ENCODE measurements at regions not wholly inside any gene's neighbourhood (a gene's known extent, or its start where the extent isn't known, plus 50 kb on each side); places are given as distances from the start of the nearest gene placed in this dataset.

DNA sequence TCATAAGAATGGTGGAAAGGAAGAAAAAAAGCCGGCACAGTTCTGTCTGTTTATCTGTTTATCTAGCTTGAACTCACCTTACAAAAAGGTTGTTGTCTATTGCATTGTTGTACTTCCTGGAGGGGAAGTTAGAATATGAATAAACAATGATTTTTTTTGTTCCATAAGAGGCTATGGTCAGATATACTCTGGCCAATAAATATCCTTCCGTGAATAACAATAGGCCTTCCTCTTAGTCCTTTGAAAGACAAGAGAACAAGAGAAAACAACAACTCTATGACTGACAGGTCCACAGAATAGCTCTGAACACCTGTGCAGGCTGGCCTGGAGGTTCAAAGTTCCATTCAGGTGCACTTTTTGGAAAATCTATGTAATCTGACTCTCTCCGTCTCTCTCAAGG, 192.8 kb upstream of the KRR1 start:
- TF ChIP-seq, protein P1, sequence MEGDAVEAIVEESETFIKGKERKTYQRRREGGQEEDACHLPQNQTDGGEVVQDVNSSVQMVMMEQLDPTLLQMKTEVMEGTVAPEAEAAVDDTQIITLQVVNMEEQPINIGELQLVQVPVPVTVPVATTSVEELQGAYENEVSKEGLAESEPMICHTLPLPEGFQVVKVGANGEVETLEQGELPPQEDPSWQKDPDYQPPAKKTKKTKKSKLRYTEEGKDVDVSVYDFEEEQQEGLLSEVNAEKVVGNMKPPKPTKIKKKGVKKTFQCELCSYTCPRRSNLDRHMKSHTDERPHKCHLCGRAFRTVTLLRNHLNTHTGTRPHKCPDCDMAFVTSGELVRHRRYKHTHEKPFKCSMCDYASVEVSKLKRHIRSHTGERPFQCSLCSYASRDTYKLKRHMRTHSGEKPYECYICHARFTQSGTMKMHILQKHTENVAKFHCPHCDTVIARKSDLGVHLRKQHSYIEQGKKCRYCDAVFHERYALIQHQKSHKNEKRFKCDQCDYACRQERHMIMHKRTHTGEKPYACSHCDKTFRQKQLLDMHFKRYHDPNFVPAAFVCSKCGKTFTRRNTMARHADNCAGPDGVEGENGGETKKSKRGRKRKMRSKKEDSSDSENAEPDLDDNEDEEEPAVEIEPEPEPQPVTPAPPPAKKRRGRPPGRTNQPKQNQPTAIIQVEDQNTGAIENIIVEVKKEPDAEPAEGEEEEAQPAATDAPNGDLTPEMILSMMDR (IDR thresholded peaks at IDR 0.05) = no peak
- TF ChIP-seq, protein P2, sequence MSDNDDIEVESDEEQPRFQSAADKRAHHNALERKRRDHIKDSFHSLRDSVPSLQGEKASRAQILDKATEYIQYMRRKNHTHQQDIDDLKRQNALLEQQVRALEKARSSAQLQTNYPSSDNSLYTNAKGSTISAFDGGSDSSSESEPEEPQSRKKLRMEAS (CRISPR knock-in tag; IDR thresholded peaks at IDR 0.05) = no peak
- TF ChIP-seq, protein P3, sequence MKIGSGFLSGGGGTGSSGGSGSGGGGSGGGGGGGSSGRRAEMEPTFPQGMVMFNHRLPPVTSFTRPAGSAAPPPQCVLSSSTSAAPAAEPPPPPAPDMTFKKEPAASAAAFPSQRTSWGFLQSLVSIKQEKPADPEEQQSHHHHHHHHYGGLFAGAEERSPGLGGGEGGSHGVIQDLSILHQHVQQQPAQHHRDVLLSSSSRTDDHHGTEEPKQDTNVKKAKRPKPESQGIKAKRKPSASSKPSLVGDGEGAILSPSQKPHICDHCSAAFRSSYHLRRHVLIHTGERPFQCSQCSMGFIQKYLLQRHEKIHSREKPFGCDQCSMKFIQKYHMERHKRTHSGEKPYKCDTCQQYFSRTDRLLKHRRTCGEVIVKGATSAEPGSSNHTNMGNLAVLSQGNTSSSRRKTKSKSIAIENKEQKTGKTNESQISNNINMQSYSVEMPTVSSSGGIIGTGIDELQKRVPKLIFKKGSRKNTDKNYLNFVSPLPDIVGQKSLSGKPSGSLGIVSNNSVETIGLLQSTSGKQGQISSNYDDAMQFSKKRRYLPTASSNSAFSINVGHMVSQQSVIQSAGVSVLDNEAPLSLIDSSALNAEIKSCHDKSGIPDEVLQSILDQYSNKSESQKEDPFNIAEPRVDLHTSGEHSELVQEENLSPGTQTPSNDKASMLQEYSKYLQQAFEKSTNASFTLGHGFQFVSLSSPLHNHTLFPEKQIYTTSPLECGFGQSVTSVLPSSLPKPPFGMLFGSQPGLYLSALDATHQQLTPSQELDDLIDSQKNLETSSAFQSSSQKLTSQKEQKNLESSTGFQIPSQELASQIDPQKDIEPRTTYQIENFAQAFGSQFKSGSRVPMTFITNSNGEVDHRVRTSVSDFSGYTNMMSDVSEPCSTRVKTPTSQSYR (CRISPR knock-in tag; IDR thresholded peaks at IDR 0.05) = no peak
- TF ChIP-seq GTF2I (CRISPR knock-in tag; conservative IDR thresholded peaks at IDR 0.05) (no peak), RELA (CRISPR knock-in tag; IDR thresholded peaks at IDR 0.05; ENCODE audit: borderline replicate concordance) (no peak), ESRRA (CRISPR knock-in tag; IDR thresholded peaks at IDR 0.05; ENCODE audit: borderline replicate concordance) (no peak), JUN (CRISPR knock-in tag; IDR thresholded peaks at IDR 0.05) (no peak), SP1 (CRISPR knock-in tag; conservative IDR thresholded peaks at IDR 0.05) (no peak), ELF4 (CRISPR knock-in tag; IDR thresholded peaks at IDR 0.05; ENCODE audit: low read depth) (no peak)
- TF ChIP-seq, protein P4, sequence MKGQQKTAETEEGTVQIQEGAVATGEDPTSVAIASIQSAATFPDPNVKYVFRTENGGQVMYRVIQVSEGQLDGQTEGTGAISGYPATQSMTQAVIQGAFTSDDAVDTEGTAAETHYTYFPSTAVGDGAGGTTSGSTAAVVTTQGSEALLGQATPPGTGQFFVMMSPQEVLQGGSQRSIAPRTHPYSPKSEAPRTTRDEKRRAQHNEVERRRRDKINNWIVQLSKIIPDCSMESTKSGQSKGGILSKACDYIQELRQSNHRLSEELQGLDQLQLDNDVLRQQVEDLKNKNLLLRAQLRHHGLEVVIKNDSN (CRISPR knock-in tag; IDR thresholded peaks at IDR 0.05) = no peak
- TF ChIP-seq, protein P5, sequence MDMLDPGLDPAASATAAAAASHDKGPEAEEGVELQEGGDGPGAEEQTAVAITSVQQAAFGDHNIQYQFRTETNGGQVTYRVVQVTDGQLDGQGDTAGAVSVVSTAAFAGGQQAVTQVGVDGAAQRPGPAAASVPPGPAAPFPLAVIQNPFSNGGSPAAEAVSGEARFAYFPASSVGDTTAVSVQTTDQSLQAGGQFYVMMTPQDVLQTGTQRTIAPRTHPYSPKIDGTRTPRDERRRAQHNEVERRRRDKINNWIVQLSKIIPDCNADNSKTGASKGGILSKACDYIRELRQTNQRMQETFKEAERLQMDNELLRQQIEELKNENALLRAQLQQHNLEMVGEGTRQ (CRISPR knock-in tag; IDR thresholded peaks at IDR 0.05) = no peak
- TF ChIP-seq, protein P6, sequence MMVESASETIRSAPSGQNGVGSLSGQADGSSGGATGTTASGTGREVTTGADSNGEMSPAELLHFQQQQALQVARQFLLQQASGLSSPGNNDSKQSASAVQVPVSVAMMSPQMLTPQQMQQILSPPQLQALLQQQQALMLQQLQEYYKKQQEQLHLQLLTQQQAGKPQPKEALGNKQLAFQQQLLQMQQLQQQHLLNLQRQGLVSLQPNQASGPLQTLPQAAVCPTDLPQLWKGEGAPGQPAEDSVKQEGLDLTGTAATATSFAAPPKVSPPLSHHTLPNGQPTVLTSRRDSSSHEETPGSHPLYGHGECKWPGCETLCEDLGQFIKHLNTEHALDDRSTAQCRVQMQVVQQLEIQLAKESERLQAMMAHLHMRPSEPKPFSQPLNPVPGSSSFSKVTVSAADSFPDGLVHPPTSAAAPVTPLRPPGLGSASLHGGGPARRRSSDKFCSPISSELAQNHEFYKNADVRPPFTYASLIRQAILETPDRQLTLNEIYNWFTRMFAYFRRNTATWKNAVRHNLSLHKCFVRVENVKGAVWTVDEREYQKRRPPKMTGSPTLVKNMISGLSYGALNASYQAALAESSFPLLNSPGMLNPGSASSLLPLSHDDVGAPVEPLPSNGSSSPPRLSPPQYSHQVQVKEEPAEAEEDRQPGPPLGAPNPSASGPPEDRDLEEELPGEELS (CRISPR knock-in tag; IDR thresholded peaks at IDR 0.05) = no peak; the same call in 1 of the 2 replicates

Data from WTC11 (cell line).